NCI-H69 (cell line): ENCODE measurements at regions not wholly inside any gene's neighbourhood (a gene's known extent, or its start where the extent isn't known, plus 50 kb on each side); places are given as distances from the start of the nearest gene placed in this dataset.

Experiments used
- DNase-seq: peaks from one replicate; lab custom pipeline; 2025; lab: John Stamatoyannopoulos, UW

GRCh38 chr6:133185731-133186130 is 55.4 kb upstream of the EYA4 start:
- no peak for DNase-seq

DNA sequence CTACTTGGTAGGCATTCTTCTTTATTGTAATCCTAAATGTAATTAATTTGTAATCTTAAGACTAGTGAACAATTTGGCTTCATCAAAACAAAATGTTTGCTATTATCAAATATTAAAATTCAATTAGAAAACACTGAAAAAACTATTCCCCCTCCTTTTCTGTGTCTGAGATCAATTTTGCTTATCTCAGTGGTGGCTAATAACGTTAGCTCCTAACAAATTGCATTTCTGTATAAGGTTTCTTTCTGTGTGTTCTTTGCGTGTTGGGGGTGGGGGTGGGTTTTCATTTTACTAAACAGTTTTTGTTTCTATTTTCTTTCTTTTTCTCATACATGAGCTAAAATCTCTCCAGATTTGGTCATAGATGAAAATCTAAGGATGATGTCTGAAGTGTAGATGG is 54.0 kb upstream of the EYA4 start:
- DNase-seq, result no peak

DNA sequence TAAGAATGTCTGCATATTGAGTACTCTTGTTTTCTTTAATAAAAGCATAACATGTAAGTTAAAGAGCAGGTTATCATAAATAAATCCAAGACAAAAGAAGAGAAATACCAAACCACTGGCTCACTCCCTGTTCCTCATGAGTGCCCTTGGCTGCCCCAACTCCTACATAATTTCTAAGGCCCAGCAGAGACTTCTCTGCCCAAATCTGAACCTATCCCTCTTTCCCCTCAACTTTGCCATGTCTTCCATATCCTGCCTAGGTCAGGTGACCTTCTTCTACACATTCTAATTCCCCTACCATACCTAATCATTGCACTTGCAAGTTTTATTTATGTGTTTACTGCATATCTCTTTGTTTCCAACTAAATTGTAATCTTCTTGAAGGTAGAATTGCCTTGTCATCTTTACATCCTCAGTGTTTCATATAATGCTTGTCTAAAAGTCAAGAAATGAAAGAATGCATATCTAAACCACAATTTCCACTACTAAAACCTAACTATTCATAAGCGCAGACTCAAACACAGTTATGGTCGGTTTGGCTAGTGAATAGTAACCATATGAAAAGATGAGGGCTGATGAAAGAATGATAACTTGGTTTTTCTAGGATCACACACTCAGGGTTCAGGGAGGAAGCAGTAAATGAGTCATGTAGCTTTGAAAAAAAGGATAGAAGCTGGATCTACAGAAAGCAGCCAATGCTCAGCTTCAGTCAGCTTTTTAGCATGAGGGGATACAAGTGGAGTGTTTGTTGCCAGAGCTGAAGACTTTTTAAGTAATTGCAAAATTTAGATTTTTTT is 53.3 kb upstream of the EYA4 start:
- DNase-seq, result no peak

GRCh38 chr6:133190912-133191311 is 50.2 kb upstream of the EYA4 start:
- DNase-seq, result no peak

DNA sequence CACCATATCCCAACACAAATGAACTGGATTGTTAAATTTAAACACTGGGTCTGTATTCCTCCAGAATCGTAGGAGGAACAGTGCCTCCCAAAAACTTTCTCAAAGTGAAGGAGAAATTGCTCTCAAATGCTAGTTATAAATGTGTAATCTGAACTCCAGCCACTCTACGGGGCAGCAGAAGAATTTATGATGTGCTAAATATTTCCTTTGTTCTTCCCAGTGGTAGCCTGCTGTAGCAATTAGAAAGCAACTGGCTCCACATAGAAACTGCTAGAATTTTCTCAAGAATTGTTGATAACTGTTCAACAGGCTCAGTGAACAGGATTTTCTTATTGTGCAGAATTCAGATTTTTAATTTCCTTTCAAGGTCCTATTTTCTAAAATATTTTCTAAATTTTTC is 49.8 kb upstream of the EYA4 start:
- DNase-seq, result peak; percentile 14
